H9 (cell line): ENCODE measurements at regions not wholly inside any gene's neighbourhood (a gene's known extent, or its start where the extent isn't known, plus 50 kb on each side); places are given as distances from the start of the nearest gene placed in this dataset.

ENCODE experiments used
- DNase-seq: peaks from one replicate; pipeline ENCODE4 v3.0.0-alpha.2; 2017
- H2AFZ ChIP-seq: one replicate; pipeline ENCODE4 v1.6.1; 2013; ENCODE audit warnings: mild to moderate bottlenecking, low read length, control low read depth, moderate library complexity
- H2AK5ac ChIP-seq: 2 replicates; pipeline ENCODE4 v1.6.1; 2013; ENCODE audit warnings: low read length, control low read depth, mixed read lengths; ENCODE audit not compliant: insufficient read length
- H2BK120ac ChIP-seq: one replicate; pipeline ENCODE4 v1.6.1; 2013; ENCODE audit warnings: low read depth, mild to moderate bottlenecking, low read length, control low read depth, inconsistent platforms; ENCODE audit not compliant: poor library complexity, severe bottlenecking
- H2BK12ac ChIP-seq: 2 replicates; pipeline ENCODE4 v1.6.1; 2013; ENCODE audit warnings: low read length, control low read depth, mixed read lengths, low read depth; ENCODE audit not compliant: insufficient read length
- H2BK15ac ChIP-seq: 2 replicates; pipeline ENCODE4 v1.6.1; 2013; ENCODE audit warnings: low read depth, low read length, control low read depth
- H2BK20ac ChIP-seq: one replicate; pipeline ENCODE4 v1.6.1; 2013; ENCODE audit warnings: low read depth, mild to moderate bottlenecking, low read length, control low read depth, inconsistent platforms; ENCODE audit not compliant: poor library complexity, severe bottlenecking
- H2BK5ac ChIP-seq: 2 replicates; pipeline ENCODE4 v1.6.1; 2013; ENCODE audit warnings: low read length, control low read depth, mixed read lengths; ENCODE audit not compliant: insufficient read length
- H3K14ac ChIP-seq: 2 replicates; pipeline ENCODE4 v1.6.1; 2013; ENCODE audit warnings: low read length, control low read depth; ENCODE audit not compliant: insufficient read depth
- H3K18ac ChIP-seq: 2 replicates; pipeline ENCODE4 v1.6.1; 2013; ENCODE audit warnings: low read depth, mild to moderate bottlenecking, mixed read lengths, low read length, control low read depth; ENCODE audit not compliant: insufficient read length
- H3K23ac ChIP-seq: 2 replicates; pipeline ENCODE4 v1.6.1; 2013; ENCODE audit warnings: low read length, control low read depth, mixed read lengths, low read depth; ENCODE audit not compliant: insufficient read length
- H3K23me2 ChIP-seq: 2 replicates; pipeline ENCODE4 v1.6.1; 2013; ENCODE audit warnings: low read depth, mild to moderate bottlenecking, mixed read lengths, low read length, control low read depth; ENCODE audit not compliant: insufficient read length, poor library complexity, severe bottlenecking
- H3K27ac ChIP-seq: 2 replicates; pipeline ENCODE4 v1.5.1; 2013; ENCODE audit warnings: low read length, control low read depth, mixed read lengths, low read depth; ENCODE audit not compliant: insufficient read length
- H3K27me3 ChIP-seq: 2 replicates; pipeline ENCODE4 v1.6.1; 2013; ENCODE audit warnings: low read length, control low read depth, inconsistent platforms; ENCODE audit not compliant: insufficient read depth
- H3K4ac ChIP-seq: 2 replicates; pipeline ENCODE4 v1.6.1; 2013; ENCODE audit warnings: low read depth, mild to moderate bottlenecking, control low read depth, inconsistent platforms, low read length, moderate library complexity
- H3K4me1 ChIP-seq: 2 replicates; pipeline ENCODE4 v1.6.1; 2013; ENCODE audit warnings: low read length, control low read depth, inconsistent platforms; ENCODE audit not compliant: insufficient read depth
- H3K4me2 ChIP-seq: 2 replicates; pipeline ENCODE4 v1.6.1; 2013; ENCODE audit warnings: low read length, control low read depth, mixed read lengths; ENCODE audit not compliant: insufficient read length, insufficient read depth
- H3K56ac ChIP-seq: 2 replicates; pipeline ENCODE4 v1.6.1; 2013; ENCODE audit warnings: low read depth, mild to moderate bottlenecking, mixed read lengths, low read length, control low read depth; ENCODE audit not compliant: insufficient read length
- H3K79me1 ChIP-seq: 2 replicates; pipeline ENCODE4 v1.6.1; 2013; ENCODE audit warnings: low read depth, mild to moderate bottlenecking, moderate library complexity, low read length, control low read depth, inconsistent platforms; ENCODE audit not compliant: insufficient read depth, poor library complexity, severe bottlenecking
- H3K79me2 ChIP-seq: 2 replicates; pipeline ENCODE4 v1.6.1; 2013; ENCODE audit warnings: low read length, control low read depth, inconsistent platforms; ENCODE audit not compliant: insufficient read depth
- H3K9ac ChIP-seq: 2 replicates; pipeline ENCODE4 v1.6.1; 2013; ENCODE audit warnings: low read length, control low read depth, mixed read lengths; ENCODE audit not compliant: insufficient read length; ENCODE audit errors: extremely low read depth
- H3K9me3 ChIP-seq: one replicate; pipeline ENCODE4 v1.6.1; 2013; ENCODE audit warnings: low read depth, low read length, inconsistent platforms; ENCODE audit not compliant: control insufficient read depth
- H3T11ph ChIP-seq: one replicate; pipeline ENCODE4 v1.6.1; 2013; ENCODE audit warnings: mild to moderate bottlenecking, low read length, control low read depth, inconsistent platforms
- H4K20me1 ChIP-seq: one replicate; pipeline ENCODE4 v1.6.1; 2013; ENCODE audit not compliant: control insufficient read depth, insufficient read length, insufficient read depth
- H4K5ac ChIP-seq: 2 replicates; pipeline ENCODE4 v1.6.1; 2013; ENCODE audit warnings: low read depth, mild to moderate bottlenecking, mixed read lengths, low read length, control low read depth; ENCODE audit not compliant: insufficient read length
- H4K8ac ChIP-seq: replicated peaks from 2 replicates; pipeline ENCODE4 v1.6.1; 2013; ENCODE audit warnings: low read length, control low read depth, mixed read lengths, low read depth; ENCODE audit not compliant: insufficient read length
- H4K91ac ChIP-seq: 2 replicates; pipeline ENCODE4 v1.6.1; 2013; ENCODE audit warnings: low read depth, mild to moderate bottlenecking, moderate library complexity, mixed read lengths, low read length, control low read depth; ENCODE audit not compliant: insufficient read length
- H3K27ac Mint-ChIP-seq, 3 experiments: 2 replicates in 2 of 3; 3 replicates in 1 of 3; pipeline ENCODE4 v1.8.0; 2020 to 2021; ENCODE audit warnings: mixed read lengths in 3 of 3, mild to moderate bottlenecking in 1 of 3, moderate library complexity in 1 of 3
- H3K27me3 Mint-ChIP-seq: 2 replicates; pipeline ENCODE4 v1.8.0; 2021; ENCODE audit warnings: low read depth, mild to moderate bottlenecking, moderate library complexity, mixed read lengths
- H3K36me3 Mint-ChIP-seq, 3 experiments: 2 replicates in 2 of 3; 3 replicates in 1 of 3; pipeline ENCODE4 v1.8.0; 2020 to 2021; ENCODE audit warnings: low read depth in 3 of 3, mixed read lengths in 3 of 3; ENCODE audit not compliant: insufficient read depth in 1 of 3
- H3K4me1 Mint-ChIP-seq, 2 experiments: 2 replicates each; pipeline ENCODE4 v1.8.0; 2020; ENCODE audit warnings: mixed read lengths in 2 of 2
- H3K4me3 Mint-ChIP-seq, 2 experiments: 2 replicates in 1 of 2; 3 replicates in 1 of 2; pipeline ENCODE4 v1.8.0; 2020 to 2021; ENCODE audit warnings: mild to moderate bottlenecking in 2 of 2, mixed read lengths in 2 of 2, moderate library complexity in 1 of 2
- H3K9me3 Mint-ChIP-seq, 2 experiments: 2 replicates in 1 of 2; 3 replicates in 1 of 2; pipeline ENCODE4 v1.8.0; 2020; ENCODE audit warnings: mild to moderate bottlenecking in 2 of 2, mixed read lengths in 2 of 2, moderate library complexity in 1 of 2
- WGBS: extraction: QIAGEN DNeasy Blood & Tissue Kit; methylation state at CpG from one replicate; pipeline ENCODE4 v1.1.7; 2013; ENCODE audit warnings: missing lambda C conversion rate, low lambda C conversion rate, mixed read lengths; ENCODE audit not compliant: insufficient read length; ENCODE audit errors: extremely low coverage; 5-methylcytosine and 5-hydroxymethylcytosine counted together
- TF ChIP-seq, protein P1 (sequence below): fragments of 200-600 bp; sonication (generic); conservative IDR thresholded peaks from 3 replicates; pipeline ENCODE4 v1.8.0; 2021; ENCODE audit warnings: antibody characterized with exemption, mild to moderate bottlenecking

GRCh38 chr4:111955001-111955400, 190.3 kb upstream of the FAM241A start:
- Histone ChIP-seq H3K79me1 (no peaks in the 10 kb centered on the region), H3K4ac (no peak overlapping the region), H3K23me2 (no peaks in the 10 kb centered on the region), H3K9ac (no peak overlapping the region), H4K20me1 (no peaks in the 10 kb centered on the region), H2AK5ac (no peak overlapping the region), H4K5ac (no peak overlapping the region), H3K27me3 (no peaks in the 10 kb centered on the region), H3T11ph (no peak overlapping the region), H3K14ac (no peak overlapping the region), H3K18ac (no peak overlapping the region), H4K8ac (no peak overlapping the region), H2BK120ac (no peak overlapping the region), H3K56ac (no peak overlapping the region), H2BK12ac (no peak overlapping the region), H2BK20ac (no peak overlapping the region), H3K9me3 (no peaks in the 10 kb centered on the region), H4K91ac (no peak overlapping the region), H2BK15ac (no peak overlapping the region), H3K79me2 (no peaks in the 10 kb centered on the region), H2AFZ (no peak overlapping the region), H3K27ac (no peak overlapping the region), H3K23ac (no peak overlapping the region), H3K4me1 (no peaks in the 10 kb centered on the region), H2BK5ac (no peak overlapping the region), H3K4me2 (no peak overlapping the region)
- no peaks in the 10 kb centered on the region for H3K27me3 Mint-ChIP-seq
- no peak for DNase-seq
- no peaks in the 10 kb centered on the region for H3K4me1 Mint-ChIP-seq
- peaks cover 0 to 5% (median 3%) of the 10 kb centered on the region in 3 experiments; a peak in 4 of 7 replicates for H3K36me3 Mint-ChIP-seq
- no CpG with 5 or more reads among the region's 4 CpGs for WGBS
- no peak overlapping the region for H3K4me3 Mint-ChIP-seq
- peaks cover 3 to 14% of the 10 kb centered on the region in 2 experiments; a peak in 3 of 5 replicates for H3K9me3 Mint-ChIP-seq
- no peak overlapping the region for H3K27ac Mint-ChIP-seq
- TF ChIP-seq, protein P1, sequence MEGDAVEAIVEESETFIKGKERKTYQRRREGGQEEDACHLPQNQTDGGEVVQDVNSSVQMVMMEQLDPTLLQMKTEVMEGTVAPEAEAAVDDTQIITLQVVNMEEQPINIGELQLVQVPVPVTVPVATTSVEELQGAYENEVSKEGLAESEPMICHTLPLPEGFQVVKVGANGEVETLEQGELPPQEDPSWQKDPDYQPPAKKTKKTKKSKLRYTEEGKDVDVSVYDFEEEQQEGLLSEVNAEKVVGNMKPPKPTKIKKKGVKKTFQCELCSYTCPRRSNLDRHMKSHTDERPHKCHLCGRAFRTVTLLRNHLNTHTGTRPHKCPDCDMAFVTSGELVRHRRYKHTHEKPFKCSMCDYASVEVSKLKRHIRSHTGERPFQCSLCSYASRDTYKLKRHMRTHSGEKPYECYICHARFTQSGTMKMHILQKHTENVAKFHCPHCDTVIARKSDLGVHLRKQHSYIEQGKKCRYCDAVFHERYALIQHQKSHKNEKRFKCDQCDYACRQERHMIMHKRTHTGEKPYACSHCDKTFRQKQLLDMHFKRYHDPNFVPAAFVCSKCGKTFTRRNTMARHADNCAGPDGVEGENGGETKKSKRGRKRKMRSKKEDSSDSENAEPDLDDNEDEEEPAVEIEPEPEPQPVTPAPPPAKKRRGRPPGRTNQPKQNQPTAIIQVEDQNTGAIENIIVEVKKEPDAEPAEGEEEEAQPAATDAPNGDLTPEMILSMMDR = no peak
